IPS-18c (cell line): ENCODE measurements at regions not wholly inside any gene's neighbourhood (a gene's known extent, or its start where the extent isn't known, plus 50 kb on each side); places are given as distances from the start of the nearest gene placed in this dataset.

ENCODE experiments used
- H3K4me3 ChIP-seq: 2 replicates; pipeline ENCODE4 v1.7.0; 2013; ENCODE audit warnings: low read depth, mild to moderate bottlenecking, low read length, moderate library complexity; ENCODE audit not compliant: insufficient read depth
- H3K9me3 ChIP-seq: one replicate; pipeline ENCODE4 v1.6.1; 2013; ENCODE audit warnings: mild to moderate bottlenecking, low read length, moderate library complexity; ENCODE audit not compliant: control insufficient read depth, insufficient read depth

DNA sequence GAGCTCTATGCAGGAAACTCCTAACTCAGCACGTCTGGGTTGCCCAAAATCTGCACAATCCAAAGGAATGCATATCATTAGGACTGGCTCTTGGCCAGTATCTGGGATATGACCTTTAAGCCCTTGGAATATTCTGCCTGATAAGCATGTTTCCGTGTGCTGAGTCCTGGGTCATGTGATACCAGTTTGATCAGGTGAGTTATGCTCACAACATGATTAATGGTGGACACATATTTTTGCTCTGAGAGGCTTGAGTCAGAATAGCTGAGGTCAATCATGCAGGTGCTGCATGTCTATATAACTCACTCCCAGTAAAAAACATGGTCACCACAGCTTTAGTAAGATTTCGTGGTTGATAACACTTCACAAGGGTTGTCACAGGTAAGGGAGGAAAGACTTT, 408.8 kb downstream of the YTHDC2 start:
- no peaks in the 10 kb centered on the region for H3K9me3 ChIP-seq

GRCh38 chr5:113935453-113935852, 422.0 kb downstream of the YTHDC2 start:
- H3K9me3 ChIP-seq, result no peaks in the 10 kb centered on the region
- no peak overlapping the region for H3K4me3 ChIP-seq

More for the DNA sequence above, 408.8 kb downstream of the YTHDC2 start:
- no peak overlapping the region for H3K4me3 ChIP-seq

DNA sequence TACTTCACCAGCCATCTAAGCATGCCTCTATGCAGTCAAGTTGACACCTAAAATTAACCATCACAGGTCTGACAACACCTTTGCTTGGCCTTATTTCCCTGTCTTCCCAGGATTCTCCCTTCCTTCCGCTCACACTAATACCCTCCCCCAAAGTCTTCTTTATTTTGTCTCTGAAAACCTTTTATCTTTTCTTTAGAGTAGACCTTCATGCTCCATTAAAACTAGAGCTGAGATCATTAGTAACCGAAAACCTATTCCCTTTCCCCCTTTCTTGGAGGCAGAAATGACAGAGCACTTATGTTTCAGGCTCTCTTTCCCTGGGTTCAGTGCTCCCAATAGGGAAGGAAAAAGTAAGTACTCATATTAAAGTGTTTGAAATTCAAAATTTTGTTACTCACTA, 423.8 kb downstream of the YTHDC2 start:
- Histone ChIP-seq H3K4me3 (no peak overlapping the region), H3K9me3 (no peaks in the 10 kb centered on the region)

- no peaks in the 10 kb centered on the region for H3K9me3 ChIP-seq
- no peak overlapping the region for H3K4me3 ChIP-seq
Observed at GRCh38 chr5:113939988-113940387, 421.9 kb upstream of the KCNN2 start.

DNA sequence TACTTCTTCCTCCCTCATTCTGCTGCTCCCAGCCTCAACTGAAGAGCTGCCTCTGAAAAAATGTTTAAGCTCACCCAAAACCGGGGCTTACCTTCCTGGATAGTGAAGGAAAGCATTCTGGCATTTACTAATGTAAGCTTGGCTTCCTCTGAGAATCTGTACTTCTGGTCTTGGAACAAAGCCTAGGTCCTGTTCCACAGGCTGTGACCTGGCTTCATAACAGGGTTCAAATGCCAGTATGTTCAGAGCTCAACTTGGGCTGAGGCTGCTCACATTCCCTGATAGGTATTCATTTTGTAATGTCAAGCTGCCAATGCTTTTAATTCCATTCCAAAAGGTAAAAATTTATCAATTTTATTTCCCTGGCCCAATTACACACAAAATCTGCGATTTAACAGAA, 411.7 kb upstream of the KCNN2 start:
- Histone ChIP-seq H3K9me3 (no peaks in the 10 kb centered on the region), H3K4me3 (no peak overlapping the region)

DNA sequence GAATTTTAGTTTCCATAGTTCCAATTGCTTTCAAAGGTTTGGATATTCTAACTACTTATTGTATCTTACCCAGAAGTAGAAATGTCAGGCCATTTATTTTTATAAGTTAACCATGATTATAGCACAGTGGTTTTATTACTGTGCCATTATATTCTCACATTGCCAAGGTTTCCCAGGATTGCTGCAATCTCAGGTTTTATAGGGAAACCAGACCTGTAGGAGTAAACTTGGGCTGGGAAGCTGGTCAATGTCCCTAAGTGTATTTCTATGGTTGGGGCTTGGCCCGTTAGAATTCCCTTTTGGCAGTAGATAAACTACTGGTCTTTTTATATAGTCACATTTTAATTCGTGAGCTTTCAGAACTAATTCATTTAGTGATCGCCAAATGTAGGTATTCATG, 396.6 kb upstream of the KCNN2 start:
- no peak overlapping the region for H3K4me3 ChIP-seq
- H3K9me3 ChIP-seq, result no peaks in the 10 kb centered on the region

DNA sequence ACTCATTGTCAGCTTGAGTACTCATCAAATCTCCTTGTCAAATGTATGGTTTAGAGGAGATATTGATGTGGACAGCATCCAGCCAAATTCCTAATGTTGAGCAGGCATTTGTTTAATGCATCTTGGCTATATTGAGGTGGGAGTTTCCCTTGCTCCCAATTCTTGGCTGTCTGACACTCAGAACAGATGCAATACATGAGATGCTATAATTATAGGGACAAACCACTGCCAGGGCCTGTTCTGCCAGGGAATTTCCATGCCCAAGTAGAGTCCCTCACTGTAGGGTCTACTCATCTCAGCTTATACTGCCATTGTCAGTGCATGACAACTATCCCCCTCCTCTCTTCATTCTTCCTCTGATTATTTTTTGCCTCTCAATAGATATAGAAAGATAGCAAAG, 392.0 kb upstream of the KCNN2 start:
- Histone ChIP-seq H3K4me3 (no peak overlapping the region), H3K9me3 (no peaks in the 10 kb centered on the region)

DNA sequence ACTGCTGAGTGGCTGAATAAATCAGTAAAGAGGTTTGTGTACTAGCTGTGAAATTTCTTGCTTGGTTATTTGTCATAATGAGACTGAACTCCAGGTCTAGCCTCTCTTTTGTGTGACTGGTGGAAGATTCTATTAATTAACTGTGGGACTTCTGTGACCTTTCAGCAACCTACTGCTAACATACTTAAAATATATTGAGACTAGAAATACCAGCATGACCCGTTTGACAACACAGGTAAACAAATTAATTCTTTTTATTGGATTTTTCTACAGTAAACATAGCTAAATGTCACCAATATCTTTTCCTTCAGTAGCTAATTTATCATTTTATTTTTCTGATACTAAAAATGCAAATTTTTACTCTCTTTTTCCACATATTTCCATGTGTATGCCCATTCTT, 390.4 kb upstream of the KCNN2 start:
- H3K4me3 ChIP-seq, result no peak overlapping the region
- H3K9me3 ChIP-seq, result no peaks in the 10 kb centered on the region

DNA sequence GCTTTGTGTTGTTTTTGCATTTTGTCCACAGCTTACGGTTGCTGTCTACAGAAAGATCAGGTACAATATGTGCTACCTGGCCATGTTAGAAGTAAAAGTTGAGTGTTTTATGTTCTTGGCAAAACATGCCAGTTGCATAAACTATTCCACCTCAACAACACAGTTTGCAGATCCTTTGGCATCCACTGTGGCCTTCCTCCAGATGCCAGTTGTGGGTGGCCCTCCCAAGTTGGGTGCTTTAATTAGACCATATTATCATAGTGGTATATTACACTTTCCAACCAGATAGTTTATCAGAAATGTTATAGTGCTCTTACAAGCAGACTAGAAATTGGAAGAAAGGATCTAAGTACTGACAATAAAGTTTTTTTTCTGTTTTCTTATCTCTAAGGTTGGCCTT, 386.9 kb upstream of the KCNN2 start:
- H3K9me3 ChIP-seq, result no peaks in the 10 kb centered on the region

GRCh38 chr5:113984928-113985327, 376.9 kb upstream of the KCNN2 start:
- H3K4me3 ChIP-seq, result no peak overlapping the region
- no peaks in the 10 kb centered on the region for H3K9me3 ChIP-seq

More for the DNA sequence above, 386.9 kb upstream of the KCNN2 start:
- no peak overlapping the region for H3K4me3 ChIP-seq

GRCh38 chr5:113985505-113985904, 376.4 kb upstream of the KCNN2 start:
- no peak overlapping the region for H3K4me3 ChIP-seq
- H3K9me3 ChIP-seq, result no peaks in the 10 kb centered on the region

DNA sequence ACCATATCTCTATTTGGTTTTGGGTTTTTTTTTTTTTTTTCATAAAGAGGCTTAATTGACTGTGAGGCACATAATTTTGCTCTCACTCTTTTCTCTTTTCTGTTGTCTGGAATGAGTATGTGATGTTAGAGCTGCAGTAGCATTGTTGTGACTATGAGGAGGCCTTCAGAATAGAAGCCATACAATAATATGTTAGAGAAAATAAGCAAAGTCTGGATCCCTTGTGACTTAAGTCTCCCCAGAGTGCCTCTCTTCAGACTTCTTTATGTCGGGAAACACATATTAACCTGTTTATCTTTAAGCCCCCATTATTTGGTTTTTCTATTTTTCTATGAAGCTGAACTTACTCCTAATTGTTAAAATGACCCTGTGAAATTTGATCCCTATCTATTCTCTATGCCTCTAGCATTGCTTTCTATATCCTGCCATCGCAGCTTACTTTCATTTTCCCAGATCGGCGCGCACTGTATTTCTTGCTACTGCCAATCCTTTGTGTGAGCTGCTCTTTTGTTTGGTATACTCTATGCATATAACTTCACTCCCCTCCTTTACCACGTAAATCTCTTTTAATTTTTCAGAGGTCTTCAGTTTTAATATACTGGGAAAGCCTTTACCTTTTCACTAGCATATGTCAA, 372.5 kb upstream of the KCNN2 start:
- Histone ChIP-seq H3K4me3 (no peak overlapping the region), H3K9me3 (no peaks in the 10 kb centered on the region)

DNA sequence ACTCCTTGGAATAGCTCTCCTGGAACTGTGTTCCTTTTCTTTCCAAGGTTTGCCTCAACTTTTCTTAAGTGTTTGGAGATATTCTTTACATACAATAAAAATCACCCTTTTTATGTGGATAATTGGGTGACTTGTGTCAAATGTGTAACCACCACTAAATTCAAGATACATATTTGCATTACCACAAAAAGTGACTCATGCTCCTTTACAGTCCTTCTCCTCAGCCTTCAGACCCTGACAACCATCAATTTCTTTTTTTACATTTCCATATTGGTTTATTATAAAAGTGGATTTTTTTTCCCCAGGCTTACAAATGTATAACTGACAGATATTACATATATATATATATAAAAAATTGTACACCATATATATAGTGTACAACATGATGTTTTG, 372.0 kb upstream of the KCNN2 start:
- Histone ChIP-seq H3K4me3 (no peak overlapping the region), H3K9me3 (no peaks in the 10 kb centered on the region)

DNA sequence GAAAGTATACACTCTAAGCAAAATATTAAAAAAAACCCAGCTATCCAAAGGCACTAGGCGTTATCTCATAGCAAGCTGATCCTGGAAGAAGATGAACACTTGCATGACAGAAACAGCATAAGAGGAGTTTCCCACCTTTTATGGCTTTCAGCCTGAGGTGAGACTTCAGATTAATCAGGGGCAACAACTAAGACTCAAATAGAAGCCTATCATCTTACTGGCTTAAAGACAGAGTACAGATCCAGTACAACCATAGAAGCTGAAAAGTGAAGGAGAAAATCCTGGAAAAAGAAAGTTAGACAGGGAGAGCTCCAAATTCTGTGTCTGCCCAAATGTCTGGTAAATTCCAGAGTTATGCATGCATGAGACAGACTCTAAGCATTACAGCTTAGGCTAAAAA, 360.8 kb upstream of the KCNN2 start:
- no peak overlapping the region for H3K4me3 ChIP-seq
- H3K9me3 ChIP-seq, result no peaks in the 10 kb centered on the region

- Histone ChIP-seq H3K4me3 (no peak overlapping the region), H3K9me3 (no peaks in the 10 kb centered on the region)
Observed at GRCh38 chr5:114006582-114006981, 355.3 kb upstream of the KCNN2 start.

DNA sequence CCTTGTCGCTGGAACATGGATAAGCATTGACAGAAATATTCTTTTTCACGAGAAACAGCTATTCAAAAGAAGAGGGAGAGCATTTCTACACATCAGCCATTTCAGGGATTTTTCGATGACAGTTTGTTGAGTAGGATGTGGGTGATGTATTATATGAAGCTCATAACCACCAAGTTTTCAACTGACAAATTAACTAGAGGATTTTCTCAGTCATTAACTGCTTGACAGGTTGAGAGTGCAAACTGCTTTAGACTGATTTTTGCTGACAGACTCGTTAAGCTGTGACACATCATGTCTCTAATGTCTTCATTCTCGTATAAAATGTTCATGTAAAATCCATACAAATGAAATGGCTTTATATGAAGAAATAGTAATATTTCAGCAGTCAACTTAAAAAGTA, 354.2 kb upstream of the KCNN2 start:
- no peaks in the 10 kb centered on the region for H3K9me3 ChIP-seq
- H3K4me3 ChIP-seq, result no peak overlapping the region

DNA sequence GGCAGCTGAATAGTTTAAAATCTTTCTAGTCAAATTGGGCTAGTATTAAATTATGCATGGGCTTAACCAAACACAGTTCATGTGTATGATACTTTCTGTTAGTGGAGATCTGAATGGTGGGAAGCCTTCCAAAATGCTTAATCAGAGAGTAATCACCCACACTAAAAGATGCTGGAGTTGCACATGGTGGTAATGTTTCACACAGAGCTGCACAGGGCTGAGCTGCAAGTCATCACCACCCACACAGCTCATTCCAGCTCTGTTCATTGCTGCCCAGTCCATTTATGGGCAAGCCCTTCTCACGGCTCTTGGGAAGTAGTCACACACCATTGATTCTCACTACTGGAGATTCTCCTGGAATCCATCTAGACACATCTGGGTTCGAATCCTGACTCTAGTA, 351.5 kb upstream of the KCNN2 start:
- H3K9me3 ChIP-seq, result no peaks in the 10 kb centered on the region

GRCh38 chr5:114018186-114018585, 343.7 kb upstream of the KCNN2 start:
- no peaks in the 10 kb centered on the region for H3K9me3 ChIP-seq
- no peak overlapping the region for H3K4me3 ChIP-seq

More for the DNA sequence above, 351.5 kb upstream of the KCNN2 start:
- no peak overlapping the region for H3K4me3 ChIP-seq

DNA sequence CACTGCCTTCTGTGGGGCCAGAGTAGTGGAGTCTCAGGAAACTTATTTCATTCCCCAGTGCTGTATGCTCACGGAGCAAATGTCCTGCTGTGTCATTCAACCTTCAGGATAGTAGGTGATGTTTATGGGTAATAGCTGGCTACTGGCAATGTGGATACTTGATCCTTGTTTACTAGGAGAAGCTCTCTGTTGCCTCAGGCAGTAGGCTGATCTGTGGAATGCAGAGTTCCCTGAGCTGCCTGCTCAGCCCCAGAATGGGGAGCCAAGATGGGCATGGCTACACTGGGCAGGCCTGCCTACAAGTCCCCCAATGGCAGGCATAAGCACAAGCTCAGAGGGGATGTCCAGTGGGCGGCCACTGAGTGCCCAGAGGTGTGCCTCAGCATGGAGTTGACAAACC, 323.1 kb upstream of the KCNN2 start:
- H3K9me3 ChIP-seq, result no peaks in the 10 kb centered on the region
- H3K4me3 ChIP-seq, result no peak overlapping the region
